Prostate gland (tissue), 2 donors: ENCODE measurements at regions not wholly inside any gene's neighbourhood (a gene's known extent, or its start where the extent isn't known, plus 50 kb on each side); places are given as distances from the start of the nearest gene placed in this dataset.

ENCODE experiments used
- DNase-seq: peaks from one replicate; pipeline ENCODE4 v3.0.0-alpha.2; 2019; ENCODE audit warnings: low spot score
- H3K27ac ChIP-seq, 2 donors: fragments of 200-600 bp; sonication (generic); 2 replicates each; pipeline ENCODE4 v1.5.1; 2017 to 2019
- H3K27me3 ChIP-seq: fragments of 200-600 bp; sonication (generic); replicated peaks from 2 replicates; pipeline ENCODE4 v1.5.1; 2019; ENCODE audit not compliant: insufficient read depth
- H3K36me3 ChIP-seq, 2 donors: fragments of 200-600 bp; sonication (generic); 1 replicate in 1 of 2; 2 replicates in 1 of 2; pipeline versions ENCODE4 v1.5.1 to v1.8.1; 2017 to 2019
- H3K4me1 ChIP-seq: fragments of 200-600 bp; sonication (generic); replicated peaks from 2 replicates; pipeline ENCODE4 v1.5.1; 2019
- H3K4me3 ChIP-seq, 2 donors: fragments of 200-600 bp; sonication (generic); 2 replicates each; pipeline ENCODE4 v1.5.1; 2017 to 2019
- H3K9me3 ChIP-seq: fragments of 200-600 bp; sonication (generic); 2 replicates; pipeline ENCODE4 v1.5.1; 2017
- CTCF ChIP-seq, 4 experiments: fragments of 200-600 bp in 2 of 4; fragments of 450-650 bp in 2 of 4; sonication (generic) in 2 of 4; IDR thresholded peaks; 1 replicate in 3 of 4; 2 replicates in 1 of 4; pipeline ENCODE4 v1.5.1; 2016 to 2019; ENCODE audit warnings: antibody characterized with exemption in 4 of 4, mild to moderate bottlenecking in 2 of 4, moderate library complexity in 2 of 4
- POLR2A ChIP-seq: fragments of 450-650 bp; IDR thresholded peaks from one replicate; pipeline ENCODE4 v1.6.1; 2016; ENCODE audit warnings: antibody characterized with exemption, mild to moderate bottlenecking
- POLR2AphosphoS5 ChIP-seq: sonication (generic); formaldehyde crosslinking; IDR thresholded peaks from one replicate; pipeline ENCODE4 v1.6.1; 2017; ENCODE audit warnings: antibody characterized with exemption
- WGBS: methylation state at CpG from one replicate; pipeline ENCODE4 v1.1.5; 2018; 5-methylcytosine and 5-hydroxymethylcytosine counted together
- intact Hi-C: fragments of 100-400 bp; cut with DNase I; formaldehyde crosslinking; loops from one replicate; pipeline ENCODE4 v1.14.2; 2022

GRCh38 chr7:106774213-106774767 lies 90.8 kb upstream of the PIK3CG start:
- Histone ChIP-seq H3K4me3 (no peak overlapping the region), H3K27ac (no peak overlapping the region), H3K27me3 (no peaks in the 10 kb centered on the region), H3K36me3 (no peaks in the 10 kb centered on the region), H3K4me1 (no peaks in the 10 kb centered on the region), H3K9me3 (no peaks in the 10 kb centered on the region)
- no peak for DNase-seq
- intact Hi-C loops: no loop called here
- no peak for TF ChIP-seq POLR2AphosphoS5
- no peak for TF ChIP-seq POLR2A
- no peak for TF ChIP-seq CTCF (IDR thresholded peaks at IDR 0.05)
- 91% methylated on average over 4 of the region's 4 CpGs for WGBS

- no peak for DNase-seq
- Histone ChIP-seq H3K27ac (no peak overlapping the region), H3K4me3 (no peak overlapping the region), H3K36me3 (no peaks in the 10 kb centered on the region), H3K27me3 (no peaks in the 10 kb centered on the region), H3K4me1 (no peaks in the 10 kb centered on the region), H3K9me3 (no peaks in the 10 kb centered on the region)
- 76% methylated on average over 12 of the region's 12 CpGs for WGBS
- TF ChIP-seq CTCF (IDR thresholded peaks at IDR 0.05) (no peak), POLR2A (no peak), POLR2AphosphoS5 (no peak)
- intact Hi-C loops: no loop called here
Observed at GRCh38 chr7:106774768-106775551, 90.1 kb upstream of the PIK3CG start.

- H3K4me1 ChIP-seq: no peaks in the 10 kb centered on the region
- DNase-seq: no peak
- WGBS: 58% methylated on average over 4 of the region's 4 CpGs
- no peaks in the 10 kb centered on the region for H3K27me3 ChIP-seq
- H3K27ac ChIP-seq: no peak overlapping the region
- no peaks in the 10 kb centered on the region for H3K9me3 ChIP-seq
- no peak for TF ChIP-seq POLR2AphosphoS5
- no peak for TF ChIP-seq POLR2A
- no peak for TF ChIP-seq CTCF (IDR thresholded peaks at IDR 0.05)
- intact Hi-C loops: no loop called here
- no peak overlapping the region for H3K4me3 ChIP-seq
- H3K36me3 ChIP-seq: no peaks in the 10 kb centered on the region
Observed at GRCh38 chr7:106775552-106775936, 89.5 kb upstream of the PIK3CG start.

GRCh38 chr7:106775975-106776607 lies 89.0 kb upstream of the PIK3CG start:
- no peak for DNase-seq
- 88% methylated on average over 3 of the region's 3 CpGs for WGBS
- no peaks in the 10 kb centered on the region for H3K27me3 ChIP-seq
- no peak for TF ChIP-seq POLR2AphosphoS5
- no peak for TF ChIP-seq POLR2A
- TF ChIP-seq CTCF (IDR thresholded peaks at IDR 0.05): no peak
- no peak overlapping the region for H3K4me3 ChIP-seq
- H3K36me3 ChIP-seq: no peaks in the 10 kb centered on the region
- no peaks in the 10 kb centered on the region for H3K4me1 ChIP-seq
- H3K27ac ChIP-seq: no peak overlapping the region
- no peaks in the 10 kb centered on the region for H3K9me3 ChIP-seq
- intact Hi-C loops: no loop called here
